H1 (cell line): ENCODE measurements at regions not wholly inside any gene's neighbourhood (a gene's known extent, or its start where the extent isn't known, plus 50 kb on each side); places are given as distances from the start of the nearest gene placed in this dataset.

Source experiments
- ATF3 ChIP-seq: IDR thresholded peaks from 2 replicates; pipeline ENCODE4 v1.6.1; 2011; ENCODE audit warnings: low read depth, mild to moderate bottlenecking, low read length; ENCODE audit not compliant: insufficient read depth
- CHD7 ChIP-seq: fragments of 300-600 bp; sonication (generic); IDR thresholded peaks from 2 replicates; pipeline ENCODE4 v1.7.1; 2012; ENCODE audit warnings: low read length, moderate library complexity, mild to moderate bottlenecking, inconsistent platforms; ENCODE audit not compliant: insufficient replicate concordance
- CTCF ChIP-seq, 3 experiments: IDR thresholded peaks; 1 replicate in 2 of 3; 2 replicates in 1 of 3; pipeline versions ENCODE4 v1.5.1 to v1.6.1; 2011; ENCODE audit warnings: low read length in 3 of 3, mild to moderate bottlenecking in 3 of 3, inconsistent platforms in 2 of 3, low read depth in 1 of 3, moderate library complexity in 1 of 3; ENCODE audit not compliant: insufficient read depth in 1 of 3; ENCODE audit errors: control extremely low read depth in 1 of 3
- E2F6 ChIP-seq: IDR thresholded peaks from 2 replicates; pipeline ENCODE4 v1.6.1; 2012; ENCODE audit warnings: inconsistent platforms
- SP2 ChIP-seq: IDR thresholded peaks from 2 replicates; pipeline ENCODE4 v1.6.1; 2012; ENCODE audit warnings: mild to moderate bottlenecking, low read length, inconsistent platforms
- SP4 ChIP-seq: IDR thresholded peaks from 2 replicates; pipeline ENCODE4 v1.6.1; 2012; ENCODE audit warnings: low read length, inconsistent platforms
- SRF ChIP-seq: IDR thresholded peaks from 2 replicates; pipeline ENCODE4 v1.6.1; 2011; ENCODE audit warnings: mild to moderate bottlenecking, low read depth, low read length, moderate library complexity
- SUZ12 ChIP-seq: fragments of 200-600 bp; sonication (generic); IDR thresholded peaks from 2 replicates; pipeline ENCODE4 v1.6.1; 2012; ENCODE audit warnings: mild to moderate bottlenecking, inconsistent platforms, low read length, moderate library complexity, mixed read lengths
- YY1 ChIP-seq: IDR thresholded peaks from 2 replicates; pipeline ENCODE4 v1.6.1; 2011; ENCODE audit warnings: low read depth, mild to moderate bottlenecking, low read length

- TF ChIP-seq CHD7 (no peak), SP2 (no peak), CTCF (IDR thresholded peaks at IDR 0.05; ENCODE audit: control extremely low read depth in 1 of 3, insufficient read depth in 1 of 3, low read depth in 1 of 3, low read length in 3 of 3) (no peak), E2F6 (no peak), YY1 (no peak), SRF (no peak), SUZ12 (no peak), ATF3 (no peak), SP4 (no peak)
Measured at GRCh38 chr13:34408640-34409039, 533.4 kb upstream of the NBEA start (continued).
